IMR-90 (cell line): ENCODE measurements at regions not wholly inside any gene's neighbourhood (a gene's known extent, or its start where the extent isn't known, plus 50 kb on each side); places are given as distances from the start of the nearest gene placed in this dataset.

ENCODE experiments used
- ATAC-seq: fragments of 200-7000 bp; cut with Tn5 transposase; 2 replicates; pipeline ENCODE4 v1.9.1; 2020; ENCODE audit warnings: low read depth, mild to moderate bottlenecking, moderate library complexity
- BruUV-seq: library from RNA; stranded (reverse); fragments of 400-500 nt; replicated peaks from 2 replicates; lab custom pipeline; 2021; lab: Mats Ljungman, UMichigan
- CTCF ChIA-PET: fragments of 300-600 bp; formaldehyde crosslinking; extraction: SDS; loops from one replicate; lab custom pipeline; 2021; ENCODE audit warnings: antibody characterized with exemption; lab: Yijun Ruan, JAX
- POLR2A ChIA-PET: fragments of 300-600 bp; sonication (Branson Sonifier 250); formaldehyde crosslinking; loops from one replicate; lab custom pipeline; 2022; ENCODE audit warnings: antibody characterized with exemption; ENCODE audit not compliant: unreplicated experiment; lab: Charles Lee
- DNase-seq: peaks from one replicate; pipeline ENCODE4 v3.0.0; 2013
- H2AFZ ChIP-seq: replicated peaks from 2 replicates; pipeline ENCODE3; 2013; ENCODE audit warnings: low read length, mild to moderate bottlenecking; ENCODE audit not compliant: poor library complexity
- H2AK5ac ChIP-seq: 2 replicates; pipeline ENCODE4 v1.6.1; 2013; ENCODE audit warnings: low read depth, low read length, inconsistent platforms
- H2AK9ac ChIP-seq: replicated peaks from 2 replicates; pipeline ENCODE3; 2013; ENCODE audit warnings: mild to moderate bottlenecking, low read depth, low read length, moderate library complexity; ENCODE audit not compliant: poor library complexity
- H2BK120ac ChIP-seq: 2 replicates; pipeline ENCODE4 v1.6.1; 2013; ENCODE audit warnings: low read depth, low read length, inconsistent platforms
- H2BK15ac ChIP-seq: 3 replicates; pipeline ENCODE4 v1.6.1; 2013; ENCODE audit warnings: low read depth, low read length, inconsistent platforms
- H2BK20ac ChIP-seq: 2 replicates; pipeline ENCODE4 v1.6.1; 2013; ENCODE audit warnings: low read depth, mild to moderate bottlenecking, inconsistent platforms, low read length, moderate library complexity
- H2BK5ac ChIP-seq: 2 replicates; pipeline ENCODE4 v1.6.1; 2013; ENCODE audit warnings: mild to moderate bottlenecking, low read depth, low read length, inconsistent platforms; ENCODE audit not compliant: poor library complexity, severe bottlenecking
- H3K14ac ChIP-seq: replicated peaks from 2 replicates; pipeline ENCODE4 v1.6.1; 2013; ENCODE audit warnings: low read depth, low read length, inconsistent platforms
- H3K18ac ChIP-seq: 2 replicates; pipeline ENCODE4 v1.6.1; 2013; ENCODE audit warnings: low read depth, low read length, control low read depth
- H3K23ac ChIP-seq: 2 replicates; pipeline ENCODE4 v1.6.1; 2013; ENCODE audit warnings: low read depth, low read length, inconsistent platforms
- H3K27ac ChIP-seq: 2 replicates; pipeline ENCODE4 v1.5.1; 2013; ENCODE audit warnings: mild to moderate bottlenecking, control low read depth, low read length; ENCODE audit not compliant: insufficient read depth
- H3K27me3 ChIP-seq: 2 replicates; pipeline ENCODE4 v1.6.1; 2013; ENCODE audit warnings: low read length; ENCODE audit not compliant: control insufficient read depth, insufficient read depth
- H3K36me3 ChIP-seq: 2 replicates; pipeline ENCODE4 v1.6.1; 2013; ENCODE audit warnings: low read length, mixed read lengths; ENCODE audit not compliant: control insufficient read depth, insufficient read depth
- H3K4ac ChIP-seq: 2 replicates; pipeline ENCODE4 v1.6.1; 2013; ENCODE audit warnings: low read depth, low read length, inconsistent platforms
- H3K4me1 ChIP-seq: 2 replicates; pipeline ENCODE4 v1.6.1; 2013; ENCODE audit warnings: low read length, mixed read lengths; ENCODE audit not compliant: control insufficient read depth, insufficient read depth
- H3K4me2 ChIP-seq: 2 replicates; pipeline ENCODE4 v1.6.1; 2013; ENCODE audit warnings: low read depth, mild to moderate bottlenecking, control low read depth, low read length, moderate library complexity
- H3K4me3 ChIP-seq: 2 replicates; pipeline ENCODE4 v1.5.1; 2013; ENCODE audit warnings: low read depth, mild to moderate bottlenecking, control low read depth, low read length, moderate library complexity; ENCODE audit not compliant: insufficient read depth
- H3K56ac ChIP-seq: 2 replicates; pipeline ENCODE4 v1.6.1; 2013; ENCODE audit warnings: low read length, inconsistent platforms; ENCODE audit not compliant: insufficient read depth; ENCODE audit errors: extremely low read depth
- H3K79me1 ChIP-seq, 2 experiments: 2 replicates each; pipeline ENCODE4 v1.6.1; 2013; ENCODE audit warnings: low read length in 2 of 2, inconsistent platforms in 1 of 2, low read depth in 1 of 2
- H3K9ac ChIP-seq: 2 replicates; pipeline ENCODE4 v1.6.1; 2013; ENCODE audit warnings: low read depth, low read length, control low read depth
- H3K9me1 ChIP-seq: 2 replicates; pipeline ENCODE4 v1.6.1; 2013; ENCODE audit warnings: low read length, inconsistent platforms; ENCODE audit not compliant: insufficient read depth
- H3K9me3 ChIP-seq: 2 replicates; pipeline ENCODE4 v1.6.1; 2013; ENCODE audit warnings: low read length; ENCODE audit not compliant: control insufficient read depth, insufficient read depth
- H4K20me1 ChIP-seq: 2 replicates; pipeline ENCODE4 v1.6.1; 2013; ENCODE audit warnings: low read length, inconsistent platforms; ENCODE audit not compliant: insufficient read depth
- H4K5ac ChIP-seq: 2 replicates; pipeline ENCODE4 v1.6.1; 2013; ENCODE audit warnings: mild to moderate bottlenecking, low read depth, low read length, control low read depth
- H4K8ac ChIP-seq, 2 experiments: 2 replicates each; pipeline ENCODE4 v1.6.1; 2013; ENCODE audit warnings: low read depth in 2 of 2, low read length in 2 of 2, control low read depth in 1 of 2, inconsistent platforms in 1 of 2
- H4K91ac ChIP-seq: 2 replicates; pipeline ENCODE4 v1.6.1; 2013; ENCODE audit warnings: low read depth, low read length, inconsistent platforms; ENCODE audit not compliant: insufficient read depth
- RCOR1 ChIP-seq: IDR thresholded peaks from 2 replicates; pipeline ENCODE4 v1.6.1; 2012; ENCODE audit warnings: mild to moderate bottlenecking, low read length, improper control_type of control experiment; ENCODE audit not compliant: insufficient replicate concordance
- RFX5 ChIP-seq: IDR thresholded peaks from 2 replicates; pipeline ENCODE4 v1.8.0; 2012; ENCODE audit warnings: low read depth, mild to moderate bottlenecking, low read length, moderate library complexity
- SMC3 ChIP-seq: fragments of 150-350 bp; IDR thresholded peaks from 2 replicates; pipeline ENCODE4 v1.6.1; 2016; ENCODE audit warnings: low read depth, mild to moderate bottlenecking, antibody characterized with exemption, low read length, moderate library complexity
- WGBS, 2 experiments: methylation state at CpG; one replicate each; pipeline versions ENCODE4 v1.1.5 to v1.1.7; 2013; ENCODE audit warnings: missing lambda C conversion rate in 2 of 2; ENCODE audit not compliant: insufficient read length in 1 of 2; ENCODE audit errors: extremely low coverage in 2 of 2; 5-methylcytosine and 5-hydroxymethylcytosine counted together
- dilution Hi-C: fragments of 300-500 bp; cut with HindIII; formaldehyde crosslinking; loops from one replicate; pipeline ENCODE4 v1.14.3; 2018; ENCODE audit warnings: low sequenced_read_pairs; ENCODE audit not compliant: unreplicated experiment
- in situ Hi-C: fragments of 300-500 bp; cut with MboI; formaldehyde crosslinking; loops from 3 replicates; pipeline ENCODE4 v1.14.3; 2019; ENCODE audit warnings: low sequenced_read_pairs, inconsistent platforms, mixed read lengths
- intact Hi-C: fragments of 100-400 bp; cut with micrococcal nuclease; formaldehyde crosslinking; loops from 2 replicates; pipeline ENCODE4 v1.10.0; 2022
- TF ChIP-seq, protein P1 (sequence below): conservative IDR thresholded peaks from 2 replicates; pipeline ENCODE4 v1.5.1; 2012; ENCODE audit warnings: mild to moderate bottlenecking, low read depth, low read length, improper control_type of control experiment

DNA sequence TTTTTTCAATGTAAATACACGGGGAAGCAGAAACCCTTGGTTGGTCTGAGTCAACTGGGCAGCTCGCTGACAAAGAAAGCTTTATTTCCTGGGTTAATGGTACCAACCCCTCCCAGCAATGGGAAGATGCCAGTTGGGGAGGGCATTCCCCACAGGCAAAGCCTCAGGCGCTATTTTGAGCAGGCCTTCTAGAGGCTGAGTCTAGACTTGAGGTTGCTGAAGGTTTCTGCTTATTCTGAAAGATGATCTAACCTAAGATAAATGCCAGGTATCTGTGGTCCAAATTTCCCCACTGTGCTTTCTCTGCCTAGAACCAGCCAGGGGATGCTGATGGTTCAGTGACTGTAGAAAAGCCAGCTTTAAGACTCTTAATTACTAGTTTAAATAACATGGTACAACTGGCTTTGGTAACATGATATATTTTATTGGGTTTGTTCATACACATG, 172.5 kb upstream of the JARID2 start:
- no peak overlapping the region for H2AK5ac ChIP-seq
- CTCF ChIA-PET, result no interaction called here
- H3K9me1 ChIP-seq, result no peaks in the 10 kb centered on the region
- ATAC-seq (no peak), DNase-seq (peak; percentile 18)
- H2AFZ ChIP-seq, result no peak overlapping the region
- H3K79me1 ChIP-seq, result no peaks in the 10 kb centered on the region
- intact Hi-C loops, result no loop called here
- H3K56ac ChIP-seq, result no peak overlapping the region
- H3K4me3 ChIP-seq, result no peak overlapping the region
- no peak overlapping the region for H2AK9ac ChIP-seq
- H4K91ac ChIP-seq, result no peak overlapping the region
- no peak overlapping the region for H4K5ac ChIP-seq
- no peak overlapping the region for H2BK120ac ChIP-seq
- no peaks in the 10 kb centered on the region for H3K36me3 ChIP-seq
- H2BK15ac ChIP-seq, result no peak overlapping the region
- H3K27ac ChIP-seq, result no peak overlapping the region
- H4K20me1 ChIP-seq, result no peaks in the 10 kb centered on the region
- H3K14ac ChIP-seq, result no peak overlapping the region
- dilution Hi-C loops, result no loop called here
- WGBS, 2 experiments, result no CpG with 5 or more reads among the region's 3 CpGs
- no peak overlapping the region for H2BK5ac ChIP-seq
- no peaks in the 10 kb centered on the region for H3K9me3 ChIP-seq
- TF ChIP-seq RCOR1, result no peak
- TF ChIP-seq SMC3, result no peak
- TF ChIP-seq, protein P1, sequence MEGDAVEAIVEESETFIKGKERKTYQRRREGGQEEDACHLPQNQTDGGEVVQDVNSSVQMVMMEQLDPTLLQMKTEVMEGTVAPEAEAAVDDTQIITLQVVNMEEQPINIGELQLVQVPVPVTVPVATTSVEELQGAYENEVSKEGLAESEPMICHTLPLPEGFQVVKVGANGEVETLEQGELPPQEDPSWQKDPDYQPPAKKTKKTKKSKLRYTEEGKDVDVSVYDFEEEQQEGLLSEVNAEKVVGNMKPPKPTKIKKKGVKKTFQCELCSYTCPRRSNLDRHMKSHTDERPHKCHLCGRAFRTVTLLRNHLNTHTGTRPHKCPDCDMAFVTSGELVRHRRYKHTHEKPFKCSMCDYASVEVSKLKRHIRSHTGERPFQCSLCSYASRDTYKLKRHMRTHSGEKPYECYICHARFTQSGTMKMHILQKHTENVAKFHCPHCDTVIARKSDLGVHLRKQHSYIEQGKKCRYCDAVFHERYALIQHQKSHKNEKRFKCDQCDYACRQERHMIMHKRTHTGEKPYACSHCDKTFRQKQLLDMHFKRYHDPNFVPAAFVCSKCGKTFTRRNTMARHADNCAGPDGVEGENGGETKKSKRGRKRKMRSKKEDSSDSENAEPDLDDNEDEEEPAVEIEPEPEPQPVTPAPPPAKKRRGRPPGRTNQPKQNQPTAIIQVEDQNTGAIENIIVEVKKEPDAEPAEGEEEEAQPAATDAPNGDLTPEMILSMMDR, result no peak
- TF ChIP-seq RFX5, result no peak
- H3K4me2 ChIP-seq, result no peak overlapping the region
- H3K4me1 ChIP-seq, result no peaks in the 10 kb centered on the region
- no peaks in the 10 kb centered on the region for H3K27me3 ChIP-seq
- H3K18ac ChIP-seq, result no peak overlapping the region
- H3K4ac ChIP-seq, result no peak overlapping the region
- no peak overlapping the region for H2BK20ac ChIP-seq
- POLR2A ChIA-PET, result interaction anchor here (0.5 kb wide), 1 partner anchor 73 kb away, joined by 15 read pairs; no protein-coding TSS in a partner anchor
- no peak overlapping the region for H3K9ac ChIP-seq
- no peak overlapping the region for H3K23ac ChIP-seq
- in situ Hi-C loops, result no loop called here
- H4K8ac ChIP-seq, result no peak overlapping the region
- BruUV-seq, result no TSS peak
